ENCODE measurements at regions not wholly inside any gene's neighbourhood (a gene's known extent, or its start where the extent isn't known, plus 50 kb on each side); places are given as distances from the start of the nearest gene placed in this dataset.

DNA sequence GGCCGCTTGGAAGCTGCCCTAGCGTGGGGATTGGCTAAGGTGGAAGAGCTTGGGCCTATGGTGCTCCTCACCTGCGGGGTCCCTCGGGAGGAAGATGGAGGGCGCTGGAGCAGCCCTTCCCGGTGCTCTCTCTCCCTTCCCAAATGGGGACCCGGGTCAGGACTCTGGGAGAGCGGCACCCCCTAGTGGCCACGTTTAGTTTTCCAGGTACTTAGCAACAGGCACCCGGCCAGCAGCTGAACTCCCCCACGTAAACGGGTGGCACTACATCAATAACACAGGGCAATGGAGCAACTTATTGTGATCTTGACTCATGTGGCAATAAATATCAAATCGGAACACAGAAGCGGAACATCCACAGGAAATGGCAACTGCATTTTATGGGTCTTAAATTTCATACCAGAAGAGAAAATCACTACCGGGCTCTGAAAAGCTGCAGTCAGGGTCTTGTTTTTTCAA lies 316.6 kb downstream of the AGTPBP1 start:
- TF ChIP-seq, protein P1, sequence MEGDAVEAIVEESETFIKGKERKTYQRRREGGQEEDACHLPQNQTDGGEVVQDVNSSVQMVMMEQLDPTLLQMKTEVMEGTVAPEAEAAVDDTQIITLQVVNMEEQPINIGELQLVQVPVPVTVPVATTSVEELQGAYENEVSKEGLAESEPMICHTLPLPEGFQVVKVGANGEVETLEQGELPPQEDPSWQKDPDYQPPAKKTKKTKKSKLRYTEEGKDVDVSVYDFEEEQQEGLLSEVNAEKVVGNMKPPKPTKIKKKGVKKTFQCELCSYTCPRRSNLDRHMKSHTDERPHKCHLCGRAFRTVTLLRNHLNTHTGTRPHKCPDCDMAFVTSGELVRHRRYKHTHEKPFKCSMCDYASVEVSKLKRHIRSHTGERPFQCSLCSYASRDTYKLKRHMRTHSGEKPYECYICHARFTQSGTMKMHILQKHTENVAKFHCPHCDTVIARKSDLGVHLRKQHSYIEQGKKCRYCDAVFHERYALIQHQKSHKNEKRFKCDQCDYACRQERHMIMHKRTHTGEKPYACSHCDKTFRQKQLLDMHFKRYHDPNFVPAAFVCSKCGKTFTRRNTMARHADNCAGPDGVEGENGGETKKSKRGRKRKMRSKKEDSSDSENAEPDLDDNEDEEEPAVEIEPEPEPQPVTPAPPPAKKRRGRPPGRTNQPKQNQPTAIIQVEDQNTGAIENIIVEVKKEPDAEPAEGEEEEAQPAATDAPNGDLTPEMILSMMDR (IDR thresholded peaks at IDR 0.05; ENCODE audit: poor library complexity, severe bottlenecking), result peak; percentile 54
- TF ChIP-seq EP300 (conservative IDR thresholded peaks at IDR 0.05; ENCODE audit: poor library complexity, severe bottlenecking), result no peak
